Astrocyte of the cerebellum (primary cell): ENCODE measurements at regions not wholly inside any gene's neighbourhood (a gene's known extent, or its start where the extent isn't known, plus 50 kb on each side); places are given as distances from the start of the nearest gene placed in this dataset.
"Not testable (repeated sequence)": the region's sequence is repeated elsewhere in the genome, so short reads cannot be mapped to it uniquely, and the experiment has no call there.

Source experiments
- DNase-seq: peaks from one replicate; pipeline ENCODE4 v3.0.0-alpha.2; 2011; ENCODE audit warnings: low read depth
- H3K4me3 ChIP-seq: 2 replicates; pipeline ENCODE4 v1.5.1; 2011; ENCODE audit warnings: mild to moderate bottlenecking, low read depth, low read length, moderate library complexity
- CTCF ChIP-seq: IDR thresholded peaks from 2 replicates; pipeline ENCODE4 v1.5.1; 2012; ENCODE audit warnings: low read length, low read depth, moderate library complexity, mild to moderate bottlenecking; ENCODE audit errors: missing control alignments
- in situ Hi-C: cut with HindIII; loops from 2 replicates; pipeline ENCODE4 v1.10.0; 2017; ENCODE audit warnings: low sequenced_read_pairs

GRCh38 chr12:86387591-86388145 is 131.5 kb upstream of the MGAT4C start:
- no peak overlapping the region for H3K4me3 ChIP-seq
- TF ChIP-seq CTCF, result no peak
- no peak for DNase-seq
- in situ Hi-C loops, result loop anchor here (5.0 kb wide), 1 partner anchor 45 kb away; no protein-coding TSS in a partner anchor

- DNase-seq, H3K4me3 ChIP-seq, in situ Hi-C loops: not testable (repeated sequence)
Measured at GRCh38 chr12:86383759-86384158, 127.6 kb upstream of the MGAT4C start.

- TF ChIP-seq CTCF, result no peak
- in situ Hi-C loops, result no loop called here
- no peak overlapping the region for H3K4me3 ChIP-seq
- no peak for DNase-seq
Measured at GRCh38 chr12:86379337-86379736, 123.1 kb upstream of the MGAT4C start.

- in situ Hi-C loops, result no loop called here
- DNase-seq, result no peak
- no peak for TF ChIP-seq CTCF
- H3K4me3 ChIP-seq, result no peak overlapping the region
Measured at GRCh38 chr12:86376052-86376451, 119.9 kb upstream of the MGAT4C start.

GRCh38 chr12:86373813-86374212 is 117.6 kb upstream of the MGAT4C start:
- in situ Hi-C loops, result no loop called here
- no peak overlapping the region for H3K4me3 ChIP-seq
- no peak for DNase-seq
- no peak for TF ChIP-seq CTCF

GRCh38 chr12:86367137-86367536 is 110.9 kb upstream of the MGAT4C start:
- TF ChIP-seq CTCF, result no peak
- no peak for DNase-seq
- no peak overlapping the region for H3K4me3 ChIP-seq
- in situ Hi-C loops, result no loop called here

- H3K4me3 ChIP-seq, result no peak overlapping the region
- DNase-seq, result no peak
- in situ Hi-C loops, result no loop called here
- no peak for TF ChIP-seq CTCF
Measured at GRCh38 chr12:86349196-86349595, 93.0 kb upstream of the MGAT4C start.
